Activated T-helper 1 cell treated with anti-CD3 and anti-CD28 coated beads, Interleukin-2, amount 50 U/mL, for 16 hours (primary cell): ENCODE measurements at regions not wholly inside any gene's neighbourhood (a gene's known extent, or its start where the extent isn't known, plus 50 kb on each side); places are given as distances from the start of the nearest gene placed in this dataset.
"Not testable (repeated sequence)": the region's sequence is repeated elsewhere in the genome, so short reads cannot be mapped to it uniquely, and the experiment has no call there.

Experiments used
- DNase-seq, 2 donors: peaks; one replicate each; pipeline ENCODE4 v3.0.0-alpha.2; 2020; ENCODE audit warnings: low read depth in 1 of 2, low spot score in 1 of 2

DNA sequence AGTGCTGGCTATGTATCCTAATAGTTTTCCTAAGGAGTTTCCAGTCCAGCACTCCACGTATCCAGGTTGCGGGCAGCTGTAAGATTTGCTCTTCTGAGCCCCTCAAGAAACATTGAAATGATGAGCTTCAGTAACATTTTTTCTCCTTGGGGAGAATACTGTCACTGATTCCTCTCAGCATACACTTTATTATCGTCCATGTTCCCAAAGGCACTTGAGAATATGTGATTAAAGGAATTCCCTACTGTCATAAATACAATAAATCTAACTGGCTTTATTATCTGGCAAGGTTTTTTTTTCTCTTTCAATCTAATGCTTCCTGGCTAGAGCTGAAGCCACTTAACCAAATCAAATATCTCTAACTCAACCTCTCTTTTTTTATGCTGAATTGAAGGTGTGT lies 359.2 kb upstream of the PKN2 start:
- no peak for DNase-seq

DNA sequence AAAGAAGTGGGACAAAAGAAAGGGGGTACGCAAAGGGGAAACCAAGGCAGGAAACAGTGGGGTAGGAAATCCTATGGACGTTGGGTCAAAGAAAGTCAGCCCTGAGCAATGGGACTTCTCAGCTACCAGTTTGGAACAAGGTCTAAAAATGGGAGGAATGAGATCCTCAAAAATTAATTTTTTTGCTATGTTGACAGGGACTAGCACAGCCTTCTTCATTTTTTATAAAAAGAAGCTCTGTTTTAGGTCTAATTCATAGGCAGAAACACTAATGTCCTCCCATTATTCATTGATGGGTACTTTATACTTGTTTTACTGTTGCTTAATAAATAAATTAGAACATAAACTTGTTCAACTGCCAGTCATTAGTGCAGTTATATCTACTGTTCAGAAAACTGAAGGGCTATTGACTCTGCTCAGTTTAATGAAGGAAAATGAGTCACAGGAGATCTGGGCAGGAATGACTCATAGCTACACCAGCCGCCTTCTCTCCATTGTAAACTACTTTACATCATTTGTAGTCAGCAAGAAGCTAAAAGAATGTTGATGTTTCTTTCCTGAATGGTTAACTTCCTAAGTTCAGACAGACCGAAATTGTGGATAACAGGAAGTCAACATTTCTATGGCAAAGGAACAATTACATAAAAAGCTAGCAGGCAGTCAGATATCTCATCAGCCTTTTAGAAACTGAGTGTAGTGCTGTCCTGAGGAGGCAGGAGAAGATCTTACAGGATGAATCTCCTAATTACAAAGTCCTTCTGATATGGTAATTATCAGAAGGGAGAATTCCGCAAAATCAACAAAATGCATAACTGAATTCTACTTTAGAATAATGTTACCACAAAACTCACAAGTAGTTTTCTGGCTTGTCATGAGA lies 356.4 kb upstream of the PKN2 start:
- DNase-seq = no peak

DNA sequence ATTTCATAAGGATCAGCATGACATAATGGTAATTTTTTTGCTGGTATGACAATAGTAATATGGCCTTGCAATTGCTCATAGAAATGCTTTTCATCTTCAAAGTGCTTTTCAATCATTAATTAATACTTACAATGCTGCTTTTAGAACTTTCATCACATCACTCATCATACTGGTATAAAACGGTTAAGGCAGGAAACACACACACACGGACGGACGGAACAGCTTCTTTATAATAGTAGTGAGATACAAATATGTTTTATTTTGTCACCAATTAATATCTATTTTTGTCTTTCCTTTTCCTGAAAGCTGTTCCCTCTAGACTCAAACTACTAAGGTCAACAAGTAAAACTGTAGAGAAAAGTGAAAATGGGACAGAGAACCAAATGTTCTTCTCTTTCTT lies 353.9 kb upstream of the PKN2 start:
- no peak for DNase-seq

DNA sequence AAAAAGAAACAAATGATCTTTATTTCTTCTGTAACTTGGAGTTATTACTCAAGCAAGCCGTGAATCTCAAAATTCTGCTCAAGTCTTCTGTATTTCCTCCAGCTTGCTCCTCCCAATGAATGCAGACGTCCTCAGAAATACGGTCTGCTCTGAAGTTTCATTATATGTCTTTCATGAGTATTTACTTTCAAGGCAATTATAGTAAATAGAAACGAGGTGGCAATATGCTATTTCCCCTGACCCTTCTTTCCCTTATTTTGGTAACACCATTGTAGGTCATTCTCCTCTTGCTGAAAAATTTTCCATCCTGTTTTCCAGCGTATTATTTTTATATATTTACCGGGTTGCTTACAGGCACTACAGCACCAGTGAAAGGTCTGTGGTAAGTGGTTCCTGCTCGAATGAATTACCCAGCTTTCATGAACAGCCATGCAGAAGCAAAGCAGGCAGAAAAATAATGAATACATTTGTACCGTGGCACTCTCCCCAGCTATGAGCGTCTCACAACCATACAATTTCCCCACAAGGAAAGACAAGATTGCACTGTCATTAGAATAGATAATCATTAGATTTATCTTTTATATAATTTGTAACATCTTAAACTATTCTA lies 350.9 kb upstream of the PKN2 start:
- DNase-seq = no peak

GRCh38 chr1:88341447-88341846 lies 342.6 kb upstream of the PKN2 start:
- DNase-seq = no peak

DNA sequence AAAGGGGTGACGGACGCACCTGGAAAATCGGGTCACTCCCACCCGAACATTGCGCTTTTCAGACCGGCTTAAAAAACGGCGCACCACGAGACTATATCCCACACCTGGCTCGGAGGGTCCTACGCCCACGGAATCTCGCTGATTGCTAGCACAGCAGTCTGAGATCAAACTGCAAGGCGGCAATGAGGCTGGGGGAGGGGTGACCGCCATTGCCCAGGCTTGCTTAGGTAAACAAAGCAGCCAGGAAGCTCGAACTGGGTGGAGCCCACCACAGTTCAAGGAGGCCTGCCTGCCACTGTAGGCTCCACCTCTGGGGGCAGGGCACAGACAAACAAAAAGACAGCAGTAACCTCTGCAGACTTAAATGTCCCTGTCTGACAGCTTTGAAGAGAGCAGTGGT lies 342.0 kb upstream of the PKN2 start:
- DNase-seq = not testable (repeated sequence)

GRCh38 chr1:88350648-88351047 lies 333.4 kb upstream of the PKN2 start:
- no peak for DNase-seq

DNA sequence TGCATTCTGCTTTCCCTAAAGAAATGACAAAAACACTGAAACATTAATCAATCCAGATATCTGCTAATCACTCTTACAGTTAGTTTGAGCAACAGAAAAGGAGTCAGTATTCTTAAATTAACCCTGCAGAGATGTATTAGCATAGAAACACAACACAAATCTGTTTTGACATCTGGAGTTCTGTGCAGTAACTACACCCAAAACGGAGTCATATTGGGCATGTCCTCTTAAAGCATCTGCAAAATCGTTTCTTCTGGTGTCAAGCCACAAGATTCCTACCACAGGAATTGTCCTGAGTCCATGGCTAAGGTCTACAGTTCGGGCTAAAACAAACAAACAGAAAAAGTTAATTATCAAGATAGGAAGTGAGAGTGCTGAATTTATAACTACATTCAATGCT lies 332.1 kb upstream of the PKN2 start:
- no peak for DNase-seq

DNA sequence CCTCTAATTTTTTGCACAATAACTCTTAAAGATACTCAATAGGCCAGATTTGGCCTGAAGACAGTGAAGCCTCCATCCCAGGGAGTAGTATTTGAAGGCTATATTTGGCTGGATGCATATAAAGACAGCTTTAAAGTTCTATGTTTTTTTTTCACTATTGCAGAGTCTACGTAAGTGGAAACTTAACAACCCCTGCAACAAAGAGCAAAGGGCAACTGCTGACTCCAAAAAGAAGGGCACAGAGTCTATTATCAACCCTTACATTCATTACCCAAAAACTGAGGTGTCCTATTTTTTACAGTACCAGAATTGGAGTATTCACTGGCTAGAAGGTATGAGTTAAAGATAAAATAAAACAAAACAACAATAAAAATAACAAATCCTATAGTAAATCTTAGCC lies 329.8 kb upstream of the PKN2 start:
- no peak for DNase-seq

- no peak for DNase-seq
These were observed 326.3 kb upstream of the PKN2 start for GRCh38 chr1:88357729-88358128.

DNA sequence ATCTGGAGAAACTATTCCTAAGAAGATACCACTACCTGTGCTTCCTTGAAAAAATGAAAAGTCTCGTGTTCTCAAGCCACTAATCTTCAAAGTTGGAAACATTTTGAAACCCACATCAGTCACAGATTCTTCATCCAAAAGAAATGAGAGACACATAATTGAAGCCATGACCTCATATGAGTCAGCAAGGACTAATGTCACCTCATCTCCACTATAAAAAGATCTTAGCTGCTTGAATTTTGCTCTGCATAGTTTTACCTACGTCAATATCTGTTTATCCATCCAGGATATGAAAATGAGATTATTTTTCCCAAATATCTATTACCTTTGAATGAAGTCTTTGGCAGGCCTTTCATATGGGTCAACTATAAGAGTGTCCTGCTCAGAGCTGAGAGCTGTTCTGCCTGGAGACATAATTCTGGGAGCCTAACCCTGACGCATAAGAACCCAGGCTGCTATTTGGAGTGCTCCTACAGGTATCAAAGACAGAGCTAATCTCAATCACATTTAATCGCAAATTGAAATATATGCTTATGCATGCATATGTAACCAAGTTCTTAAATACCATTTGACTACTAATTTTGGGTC lies 312.5 kb upstream of the PKN2 start:
- no peak for DNase-seq

GRCh38 chr1:88375977-88376376 lies 308.1 kb upstream of the PKN2 start:
- no peak for DNase-seq

DNA sequence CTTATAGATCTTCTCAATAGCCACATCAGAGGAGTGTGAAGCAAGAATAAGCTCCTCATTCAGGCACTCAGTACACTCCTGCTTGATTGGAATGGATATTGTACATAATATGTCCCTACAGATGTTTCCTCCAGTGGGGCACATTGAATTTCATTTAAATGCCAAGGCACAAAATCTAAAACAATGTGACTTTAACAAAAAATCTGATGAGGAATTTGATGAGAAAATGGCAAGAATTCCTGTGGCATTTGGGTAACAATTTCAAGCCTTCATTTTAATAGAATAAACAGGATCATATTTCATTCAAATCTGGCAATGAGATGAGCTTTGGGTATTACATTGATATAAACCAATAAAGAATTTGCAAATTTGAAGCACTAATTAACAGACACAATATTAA lies 307.7 kb upstream of the PKN2 start:
- no peak for DNase-seq

DNA sequence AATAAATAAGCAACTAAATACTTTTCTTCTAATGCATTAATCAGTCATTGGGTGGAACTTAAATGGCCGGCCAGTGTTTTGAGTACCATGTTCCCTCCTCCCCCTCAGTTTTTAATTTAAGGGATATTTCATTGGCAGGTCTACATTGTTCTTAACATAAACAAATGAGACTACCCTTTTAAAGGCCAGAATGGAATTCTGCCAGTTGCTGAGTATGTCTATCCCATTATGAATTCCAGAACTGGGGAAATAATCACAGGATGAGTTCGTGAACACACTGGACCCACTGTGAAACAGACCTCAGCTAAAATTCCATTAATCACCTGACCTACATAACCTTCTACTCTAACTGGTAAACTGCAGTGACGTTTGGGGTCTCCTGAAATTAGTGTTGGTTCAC lies 305.5 kb upstream of the PKN2 start:
- no peak for DNase-seq

GRCh38 chr1:88394958-88395357 lies 289.1 kb upstream of the PKN2 start:
- no peak for DNase-seq

GRCh38 chr1:88398338-88398737 lies 285.7 kb upstream of the PKN2 start:
- DNase-seq = no peak

DNA sequence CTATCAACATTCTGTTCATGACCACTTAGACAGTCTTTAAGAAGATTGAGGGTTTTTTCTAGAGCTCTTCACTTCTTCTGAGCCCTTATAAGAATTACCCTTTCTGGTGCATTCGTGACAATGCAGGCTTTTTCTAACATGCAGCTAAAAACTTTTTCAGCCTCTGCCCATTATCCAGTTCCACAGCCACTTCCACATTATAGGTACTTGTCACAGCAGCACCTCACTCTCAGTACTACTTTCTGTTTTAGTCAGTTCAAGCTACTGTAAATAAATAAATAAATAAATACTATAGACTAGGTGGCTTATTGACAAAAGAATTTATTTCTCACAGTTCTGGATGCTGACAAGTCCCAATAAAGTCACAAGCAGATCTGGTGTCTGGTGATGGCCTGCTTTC lies 284.4 kb upstream of the PKN2 start:
- DNase-seq = no peak

- DNase-seq = no peak
These were observed 282.8 kb upstream of the PKN2 start for GRCh38 chr1:88401313-88401712.

GRCh38 chr1:88404582-88404981 lies 279.5 kb upstream of the PKN2 start:
- no peak for DNase-seq

- DNase-seq = no peak
These were observed 276.8 kb upstream of the PKN2 start for GRCh38 chr1:88407248-88407647.

GRCh38 chr1:88421997-88422396 lies 262.1 kb upstream of the PKN2 start:
- DNase-seq = no peak

DNA sequence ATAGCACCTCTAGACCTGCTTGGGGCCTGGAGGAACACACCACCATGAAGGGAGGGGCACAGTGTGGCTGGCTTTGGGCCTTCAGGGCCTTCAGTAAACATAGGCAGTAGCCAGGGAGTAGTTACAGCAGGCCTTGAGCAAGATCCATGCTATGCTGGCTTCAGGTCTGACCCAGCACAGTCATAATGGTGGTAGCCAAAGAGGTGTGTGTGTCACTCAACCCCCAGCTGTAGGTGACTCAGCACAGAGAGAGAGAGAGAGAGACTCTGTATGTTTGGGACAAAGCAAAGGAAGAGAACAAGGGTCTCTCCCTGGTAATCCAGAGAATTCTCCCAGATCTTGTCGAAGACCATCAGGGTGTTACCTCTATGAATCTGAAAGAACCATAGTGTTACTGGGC lies 250.5 kb upstream of the PKN2 start:
- no peak for DNase-seq

DNA sequence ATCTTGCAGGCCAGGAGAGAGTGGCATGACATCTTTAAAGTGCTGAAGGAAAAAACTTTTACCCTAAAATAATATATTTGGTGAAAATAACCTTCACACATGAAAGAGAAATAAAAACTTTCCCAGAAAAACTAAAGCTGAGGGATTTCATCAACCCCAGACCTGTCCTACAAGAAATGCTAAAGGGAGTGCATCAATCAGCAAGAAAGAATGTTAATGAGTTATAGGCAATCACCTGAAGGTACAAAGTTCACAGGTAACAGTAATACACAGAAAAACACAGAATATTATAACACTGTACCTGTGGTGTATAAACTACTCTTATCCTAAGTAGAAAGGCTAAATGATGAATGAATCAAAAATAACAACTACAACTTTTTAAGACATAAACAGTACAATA lies 249.2 kb upstream of the PKN2 start:
- no peak for DNase-seq
